Thyroid gland (tissue), 4 donors: ENCODE measurements at regions not wholly inside any gene's neighbourhood (a gene's known extent, or its start where the extent isn't known, plus 50 kb on each side); places are given as distances from the start of the nearest gene placed in this dataset.
"Not testable (repeated sequence)": the region's sequence is repeated elsewhere in the genome, so short reads cannot be mapped to it uniquely, and the experiment has no call there.

Source experiments
- DNase-seq, 2 donors: peaks; one replicate each; pipeline ENCODE4 v3.0.0-alpha.2; 2019
- H3K27ac ChIP-seq, 3 donors: fragments of 200-600 bp; sonication (generic); 1 replicate in 2 of 3; 2 replicates in 1 of 3; pipeline ENCODE4 v1.5.1; 2016 to 2019; ENCODE audit warnings: mild to moderate bottlenecking in 1 of 3, moderate library complexity in 1 of 3
- H3K27me3 ChIP-seq: fragments of 200-600 bp; sonication (generic); one replicate; pipeline ENCODE4 v1.5.1; 2019
- H3K36me3 ChIP-seq, 2 donors: fragments of 200-600 bp; sonication (generic); one replicate each; pipeline ENCODE4 v1.5.1; 2016 to 2019
- H3K4me1 ChIP-seq, 2 donors: fragments of 200-600 bp; sonication (generic); one replicate each; pipeline ENCODE4 v1.5.1; 2017 to 2019
- H3K4me3 ChIP-seq, 3 donors: fragments of 200-600 bp; sonication (generic); replicated peaks in 1 of 3; 1 replicate in 2 of 3; 2 replicates in 1 of 3; pipeline ENCODE4 v1.5.1; 2016; ENCODE audit warnings: mild to moderate bottlenecking in 1 of 3
- H3K9me3 ChIP-seq: fragments of 200-600 bp; sonication (generic); one replicate; pipeline ENCODE4 v1.5.1; 2017
- POLR2A ChIP-seq, 2 donors: fragments of 450-650 bp; IDR thresholded peaks; one replicate each; pipeline ENCODE4 v1.6.1; 2017; ENCODE audit warnings: antibody characterized with exemption in 2 of 2, mild to moderate bottlenecking in 2 of 2, moderate library complexity in 1 of 2
- WGBS, 2 donors: methylation state at CpG; one replicate each; pipeline ENCODE4 v1.1.5; 2017; 5-methylcytosine and 5-hydroxymethylcytosine counted together
- intact Hi-C: fragments of 100-400 bp; cut with DNase I; formaldehyde crosslinking; loops from one replicate; pipeline ENCODE4 v1.15.1; 2023
- TF ChIP-seq, protein P1 (sequence below), 6 experiments: fragments of 200-600 bp in 3 of 6; fragments of 450-650 bp in 3 of 6; sonication (generic) in 3 of 6; IDR thresholded peaks; one replicate each; pipeline ENCODE4 v1.5.1; 2016 to 2019; ENCODE audit warnings: antibody characterized with exemption in 6 of 6, mild to moderate bottlenecking in 2 of 6, inconsistent platforms in 1 of 6, moderate library complexity in 1 of 6

DNA sequence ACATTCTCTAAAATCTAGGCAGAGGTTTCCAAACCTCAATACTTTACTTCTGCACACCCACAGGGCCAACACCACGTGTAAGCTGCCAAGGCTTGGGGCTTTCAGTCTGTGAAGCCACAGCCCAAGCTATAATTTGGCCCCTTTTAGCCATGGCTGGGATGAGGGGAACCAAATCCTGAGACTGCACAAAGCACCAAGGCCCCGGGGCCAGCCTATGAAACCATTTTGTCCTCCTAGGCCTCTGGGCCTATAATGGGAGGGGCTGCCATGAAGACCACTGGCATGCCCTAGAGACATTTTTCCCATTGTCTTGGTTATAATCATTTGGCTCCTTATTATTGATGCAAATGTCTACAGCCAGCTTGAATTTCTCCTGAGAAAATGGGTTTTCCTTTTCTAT is 513.0 kb upstream of the ADGRB3 start:
- no peak overlapping the region for H3K4me3 ChIP-seq
- H3K4me1 ChIP-seq, result no peaks in the 10 kb centered on the region
- no peaks in the 10 kb centered on the region for H3K27me3 ChIP-seq
- no peaks in the 10 kb centered on the region for H3K36me3 ChIP-seq
- no peak for TF ChIP-seq POLR2A (IDR thresholded peaks at IDR 0.05)
- TF ChIP-seq, protein P1, sequence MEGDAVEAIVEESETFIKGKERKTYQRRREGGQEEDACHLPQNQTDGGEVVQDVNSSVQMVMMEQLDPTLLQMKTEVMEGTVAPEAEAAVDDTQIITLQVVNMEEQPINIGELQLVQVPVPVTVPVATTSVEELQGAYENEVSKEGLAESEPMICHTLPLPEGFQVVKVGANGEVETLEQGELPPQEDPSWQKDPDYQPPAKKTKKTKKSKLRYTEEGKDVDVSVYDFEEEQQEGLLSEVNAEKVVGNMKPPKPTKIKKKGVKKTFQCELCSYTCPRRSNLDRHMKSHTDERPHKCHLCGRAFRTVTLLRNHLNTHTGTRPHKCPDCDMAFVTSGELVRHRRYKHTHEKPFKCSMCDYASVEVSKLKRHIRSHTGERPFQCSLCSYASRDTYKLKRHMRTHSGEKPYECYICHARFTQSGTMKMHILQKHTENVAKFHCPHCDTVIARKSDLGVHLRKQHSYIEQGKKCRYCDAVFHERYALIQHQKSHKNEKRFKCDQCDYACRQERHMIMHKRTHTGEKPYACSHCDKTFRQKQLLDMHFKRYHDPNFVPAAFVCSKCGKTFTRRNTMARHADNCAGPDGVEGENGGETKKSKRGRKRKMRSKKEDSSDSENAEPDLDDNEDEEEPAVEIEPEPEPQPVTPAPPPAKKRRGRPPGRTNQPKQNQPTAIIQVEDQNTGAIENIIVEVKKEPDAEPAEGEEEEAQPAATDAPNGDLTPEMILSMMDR (IDR thresholded peaks at IDR 0.05), result no peak
- no peak overlapping the region for H3K27ac ChIP-seq
- no peak for DNase-seq
- 25 to 45% methylated on average over 1 to 2 of the region's 2 CpGs for WGBS, 2 donors
- intact Hi-C loops, result no loop called here
- H3K9me3 ChIP-seq, result no peaks in the 10 kb centered on the region

DNA sequence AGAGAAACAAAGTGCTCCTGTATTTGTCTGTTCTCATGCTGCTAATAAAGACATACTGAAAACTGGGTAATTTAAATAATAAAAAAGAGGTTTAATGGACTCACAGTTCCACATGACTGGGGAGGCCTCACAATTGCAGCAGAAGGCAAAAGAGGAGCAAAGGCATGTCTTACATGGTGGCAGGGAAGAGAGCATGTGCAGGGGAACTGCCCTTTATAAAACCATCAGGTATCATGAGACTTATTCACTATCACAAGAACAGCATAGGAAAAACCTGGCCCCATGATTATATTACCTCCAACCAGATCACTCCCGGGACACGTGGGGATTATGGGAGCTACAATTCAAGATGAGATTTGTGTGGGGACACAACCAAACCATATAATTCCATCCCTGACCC is 514.1 kb upstream of the ADGRB3 start:
- intact Hi-C loops, result not testable (repeated sequence)
- 92 to 93% methylated on average over 2 of the region's 2 CpGs for WGBS, 2 donors

DNA sequence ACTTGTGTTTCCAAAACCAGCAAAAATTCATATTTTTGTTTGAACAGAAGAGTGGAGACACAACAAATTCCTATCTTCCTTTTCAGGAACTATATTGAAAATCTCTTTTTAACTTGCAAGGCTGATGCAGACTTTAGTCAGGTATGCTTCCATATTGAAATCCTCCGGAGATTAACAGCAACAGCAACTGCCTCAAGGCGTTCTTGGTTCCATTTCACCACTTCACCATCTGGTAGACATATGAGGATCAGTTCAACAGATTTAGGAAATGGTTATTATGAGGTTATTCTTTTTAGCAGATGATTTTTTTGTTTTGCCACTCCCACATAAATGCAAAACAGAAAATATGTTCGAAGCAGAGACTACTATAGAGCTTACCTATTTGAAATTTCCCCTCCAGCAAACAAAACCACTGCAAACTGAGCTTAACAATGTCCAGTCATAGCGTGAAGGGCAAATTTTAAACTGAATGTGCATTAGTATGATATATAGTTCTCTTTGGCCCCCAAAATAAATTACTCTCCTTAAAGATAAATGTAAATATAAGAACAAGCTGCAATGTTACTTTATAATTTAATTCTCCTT is 520.5 kb upstream of the ADGRB3 start:
- H3K36me3 ChIP-seq, result no peaks in the 10 kb centered on the region
- no peaks in the 10 kb centered on the region for H3K27me3 ChIP-seq
- H3K27ac ChIP-seq, result no peak overlapping the region
- H3K4me1 ChIP-seq, result no peaks in the 10 kb centered on the region
- H3K9me3 ChIP-seq, result no peaks in the 10 kb centered on the region
- no peak for DNase-seq
- 88 to 89% methylated on average over 4 of the region's 4 CpGs for WGBS, 2 donors
- TF ChIP-seq, protein P1 (IDR thresholded peaks at IDR 0.05), result no peak
- no peak for TF ChIP-seq POLR2A (IDR thresholded peaks at IDR 0.05)
- intact Hi-C loops, result no loop called here
- no peak overlapping the region for H3K4me3 ChIP-seq

More for the DNA sequence above, 514.1 kb upstream of the ADGRB3 start:
- H3K36me3 ChIP-seq, DNase-seq, H3K27ac ChIP-seq, H3K9me3 ChIP-seq, H3K4me3 ChIP-seq, H3K4me1 ChIP-seq, H3K27me3 ChIP-seq: not testable (repeated sequence)

DNA sequence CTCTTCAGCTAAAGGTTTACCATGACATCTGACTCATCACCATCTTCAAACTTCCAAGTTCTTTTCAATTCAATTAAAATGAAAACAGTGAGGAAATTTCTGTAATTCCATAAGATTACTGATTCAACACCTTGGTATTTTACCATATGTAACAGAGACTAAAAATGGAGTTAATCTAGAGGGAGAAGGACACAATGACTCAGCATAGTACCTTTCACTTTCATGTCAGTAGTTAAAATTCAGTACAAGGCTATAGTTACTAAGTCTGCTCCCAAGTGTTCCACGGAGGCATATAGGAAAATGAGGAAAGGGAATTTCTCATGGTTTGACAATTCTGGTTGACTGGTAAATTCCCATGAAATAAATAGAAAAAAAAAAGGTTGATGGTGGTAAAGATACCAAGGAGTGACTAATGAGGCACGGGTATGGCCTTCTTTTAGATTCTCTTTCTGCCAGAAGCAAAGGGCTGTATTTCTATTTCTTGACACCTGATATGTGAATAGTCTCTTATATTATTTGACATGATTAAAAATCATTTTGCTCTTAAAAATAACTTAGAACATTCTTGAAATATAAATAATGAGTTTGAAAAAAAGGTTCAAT is 526.7 kb upstream of the ADGRB3 start:
- intact Hi-C loops, result no loop called here
- Histone ChIP-seq H3K36me3 (no peaks in the 10 kb centered on the region), H3K4me3 (no peak overlapping the region), H3K9me3 (no peaks in the 10 kb centered on the region), H3K27me3 (no peaks in the 10 kb centered on the region), H3K27ac (no peak overlapping the region), H3K4me1 (no peaks in the 10 kb centered on the region)
- WGBS, 2 donors, result 81 to 89% methylated on average over 2 of the region's 2 CpGs
- no peak for TF ChIP-seq POLR2A (IDR thresholded peaks at IDR 0.05)
- TF ChIP-seq, protein P1 (IDR thresholded peaks at IDR 0.05), result no peak
- no peak for DNase-seq

DNA sequence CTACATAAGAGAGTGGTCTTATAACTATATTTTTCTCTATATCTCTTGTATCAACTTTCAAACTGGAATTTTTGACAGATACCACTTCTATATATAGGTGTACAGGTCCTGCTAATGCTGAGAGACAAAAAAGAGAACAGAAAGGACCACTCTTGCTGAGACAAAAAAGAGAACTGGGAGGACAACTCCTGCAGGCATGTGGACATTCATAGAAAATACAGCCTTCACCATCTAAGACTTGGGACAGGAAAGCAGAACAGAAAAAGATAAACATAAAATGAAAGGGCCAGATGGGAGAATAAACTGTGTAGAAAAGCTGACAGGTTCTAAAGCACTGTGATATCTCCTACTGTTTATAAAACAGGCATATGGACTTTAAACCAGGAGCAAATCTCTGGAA is 541.0 kb upstream of the ADGRB3 start:
- Histone ChIP-seq H3K27ac (no peak overlapping the region), H3K36me3 (no peaks in the 10 kb centered on the region)
- TF ChIP-seq POLR2A (IDR thresholded peaks at IDR 0.05), result no peak
- TF ChIP-seq, protein P1 (IDR thresholded peaks at IDR 0.05), result no peak

More for the DNA sequence above, 541.0 kb upstream of the ADGRB3 start:
- DNase-seq, result no peak
- Histone ChIP-seq H3K4me3 (no peak overlapping the region), H3K4me1 (no peaks in the 10 kb centered on the region), H3K27me3 (no peaks in the 10 kb centered on the region), H3K9me3 (no peaks in the 10 kb centered on the region)
- intact Hi-C loops, result no loop called here
